ENCODE measurements at regions not wholly inside any gene's neighbourhood (a gene's known extent, or its start where the extent isn't known, plus 50 kb on each side); places are given as distances from the start of the nearest gene placed in this dataset.

- intact Hi-C loops (cut with DNase I): no loop called here
- Histone ChIP-seq H3K9me3 (replicated peaks in 1 of 3) (no peaks in the 10 kb centered on the region), H3K27me3 (peaks cover 22% of the 10 kb centered on the region), H3K36me3 (replicated peaks in 1 of 2) (no peaks in the 10 kb centered on the region), H3K4me1 (replicated peaks in 1 of 2) (no peaks in the 10 kb centered on the region), H3K27ac (no peak overlapping the region), H3K4me3 (no peak overlapping the region)
- TF ChIP-seq CTCF (IDR thresholded peaks at IDR 0.05) (no peak), POLR2A (IDR thresholded peaks at IDR 0.05) (no peak)
- no peak for DNase-seq
Observed at GRCh38 chr7:26035552-26035951, 116.4 kb upstream of the NFE2L3 start.

DNA sequence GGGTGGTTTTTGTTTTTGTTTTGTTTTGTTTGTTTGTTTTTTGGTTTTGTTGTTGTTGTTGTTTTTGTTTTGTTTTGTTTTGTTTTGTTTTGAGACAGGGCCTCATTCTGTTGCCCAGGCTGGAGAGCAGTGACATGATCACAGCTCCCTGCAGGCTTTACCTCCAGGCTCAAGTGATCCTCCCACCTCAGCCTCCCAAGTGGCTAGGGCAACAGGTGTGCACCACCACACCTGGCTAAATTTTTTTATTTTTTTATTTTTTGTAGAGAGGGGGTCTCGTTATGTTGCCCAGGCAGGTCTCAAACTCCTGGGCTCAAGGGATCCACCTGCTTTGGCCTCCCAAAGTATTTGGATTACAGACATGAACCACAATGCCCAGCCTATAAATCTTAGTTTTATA, 115.9 kb upstream of the NFE2L3 start:
- no peak for TF ChIP-seq CTCF (IDR thresholded peaks at IDR 0.05)
- TF ChIP-seq POLR2A (IDR thresholded peaks at IDR 0.05): no peak
- Histone ChIP-seq H3K27me3 (peaks cover 23% of the 10 kb centered on the region), H3K4me3 (no peak overlapping the region), H3K36me3 (replicated peaks in 1 of 2) (no peaks in the 10 kb centered on the region), H3K27ac (no peak overlapping the region), H3K4me1 (replicated peaks in 1 of 2) (no peaks in the 10 kb centered on the region), H3K9me3 (replicated peaks in 1 of 3) (no peaks in the 10 kb centered on the region)
- 81 to 90% (median 88%) methylated on average over 1 of the region's 1 CpG for WGBS, 4 donors
- intact Hi-C loops (cut with DNase I): no loop called here
- no peak for DNase-seq

GRCh38 chr7:26038201-26038990, 113.6 kb upstream of the NFE2L3 start:
- H3K4me3 ChIP-seq: no peak overlapping the region
- no peak overlapping the region for H3K27ac ChIP-seq
- H3K4me1 ChIP-seq (replicated peaks in 1 of 2): no peaks in the 10 kb centered on the region
- 39 to 50% (median 42%) methylated on average over 9 of the region's 9 CpGs for WGBS, 4 donors
- no peak for DNase-seq
- intact Hi-C loops (cut with DNase I): no loop called here
- no peaks in the 10 kb centered on the region for H3K9me3 ChIP-seq (replicated peaks in 1 of 3)
- H3K36me3 ChIP-seq (replicated peaks in 1 of 2): no peaks in the 10 kb centered on the region
- peaks cover 29% of the 10 kb centered on the region for H3K27me3 ChIP-seq
- TF ChIP-seq CTCF (IDR thresholded peaks at IDR 0.05) (no peak), POLR2A (IDR thresholded peaks at IDR 0.05) (no peak)

- 84 to 93% (median 91%) methylated on average over 5 of the region's 5 CpGs for WGBS, 4 donors
- no peak for DNase-seq
Observed at GRCh38 chr7:26040085-26040484, 111.9 kb upstream of the NFE2L3 start.

DNA sequence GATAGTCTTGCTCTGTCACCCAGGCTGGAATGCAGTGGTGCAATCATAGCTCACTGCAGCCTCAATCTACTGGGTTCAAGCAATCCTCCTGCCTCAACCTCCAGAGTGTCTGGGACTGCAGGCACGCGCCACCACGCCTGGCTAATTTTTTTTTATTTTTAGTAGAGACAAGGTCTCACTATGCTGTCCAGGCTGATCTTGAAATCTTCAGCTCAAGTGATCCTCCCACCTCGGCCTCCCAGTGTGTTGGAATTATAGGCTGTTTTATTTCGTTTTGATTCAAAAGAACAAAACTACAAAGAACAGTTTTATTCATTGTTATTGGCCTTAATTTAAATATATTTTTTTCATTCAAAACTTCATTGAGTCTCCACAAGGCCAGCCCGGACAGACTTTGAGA, 109.8 kb upstream of the NFE2L3 start:
- DNase-seq: no peak
- Histone ChIP-seq H3K4me1 (replicated peaks in 1 of 2) (no peaks in the 10 kb centered on the region), H3K36me3 (replicated peaks in 1 of 2) (no peaks in the 10 kb centered on the region), H3K27me3 (peaks cover 23% of the 10 kb centered on the region), H3K27ac (no peak overlapping the region), H3K9me3 (replicated peaks in 1 of 3) (no peaks in the 10 kb centered on the region), H3K4me3 (no peak overlapping the region)
- WGBS, 4 donors: 78 to 89% (median 87%) methylated on average over 6 of the region's 6 CpGs
- intact Hi-C loops (cut with DNase I): no loop called here
- no peak for TF ChIP-seq CTCF (IDR thresholded peaks at IDR 0.05)
- TF ChIP-seq POLR2A (IDR thresholded peaks at IDR 0.05): no peak

More at GRCh38 chr7:26040085-26040484, 111.9 kb upstream of the NFE2L3 start:
- Histone ChIP-seq H3K27ac (no peak overlapping the region), H3K4me1 (replicated peaks in 1 of 2) (no peaks in the 10 kb centered on the region), H3K27me3 (peaks cover 29% of the 10 kb centered on the region), H3K4me3 (no peak overlapping the region), H3K36me3 (replicated peaks in 1 of 2) (no peaks in the 10 kb centered on the region), H3K9me3 (replicated peaks in 1 of 3) (no peaks in the 10 kb centered on the region)
- intact Hi-C loops (cut with DNase I): no loop called here
- no peak for TF ChIP-seq POLR2A (IDR thresholded peaks at IDR 0.05)

All from adrenal gland (tissue), 9 donors.